ENCODE measurements at regions not wholly inside any gene's neighbourhood (a gene's known extent, or its start where the extent isn't known, plus 50 kb on each side); places are given as distances from the start of the nearest gene placed in this dataset.
"Not testable (repeated sequence)": the region's sequence is repeated elsewhere in the genome, so short reads cannot be mapped to it uniquely, and the experiment has no call there.

DNA sequence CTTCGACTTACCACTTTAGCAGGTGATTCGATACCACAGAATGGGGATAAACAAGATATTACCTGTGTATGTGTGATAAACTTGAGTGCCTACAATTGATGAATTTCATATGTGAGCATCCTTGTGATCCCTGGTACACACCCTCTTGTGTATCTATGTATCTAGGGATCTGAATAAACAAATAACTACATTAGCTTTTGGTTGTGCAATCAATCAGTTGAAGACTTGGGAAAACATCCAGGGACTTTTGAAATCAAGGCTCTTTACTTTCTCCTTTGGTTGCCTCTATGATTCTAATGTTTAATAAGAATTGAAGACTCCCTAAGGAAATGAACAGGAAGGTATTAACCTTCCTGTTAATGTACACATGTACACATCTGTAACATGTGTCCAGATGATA lies 97.3 kb upstream of the DCC start:
- no peak for DNase-seq (ENCODE audit: low read depth in 3 of 3, low spot score in 1 of 3)

DNA sequence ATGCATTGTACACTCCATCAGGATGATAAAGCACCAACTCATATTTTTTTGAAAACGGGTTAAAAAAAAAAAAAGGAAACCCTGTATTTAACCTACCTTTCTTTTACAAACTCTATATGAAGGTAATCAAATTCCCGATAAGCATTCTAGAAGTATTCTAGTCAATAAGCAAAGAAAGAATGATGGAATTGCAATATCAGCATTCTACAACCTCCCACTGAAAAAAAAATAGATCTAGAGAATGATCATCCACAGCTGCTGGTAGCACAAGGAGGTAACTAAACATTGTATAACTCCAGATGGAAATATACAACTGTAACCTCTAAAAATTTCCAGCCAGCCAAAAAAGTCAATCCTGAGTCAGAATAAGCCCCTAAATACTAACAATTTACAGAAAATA lies 95.3 kb upstream of the DCC start:
- DNase-seq (ENCODE audit: low read depth in 3 of 3, low spot score in 1 of 3) = no peak

DNA sequence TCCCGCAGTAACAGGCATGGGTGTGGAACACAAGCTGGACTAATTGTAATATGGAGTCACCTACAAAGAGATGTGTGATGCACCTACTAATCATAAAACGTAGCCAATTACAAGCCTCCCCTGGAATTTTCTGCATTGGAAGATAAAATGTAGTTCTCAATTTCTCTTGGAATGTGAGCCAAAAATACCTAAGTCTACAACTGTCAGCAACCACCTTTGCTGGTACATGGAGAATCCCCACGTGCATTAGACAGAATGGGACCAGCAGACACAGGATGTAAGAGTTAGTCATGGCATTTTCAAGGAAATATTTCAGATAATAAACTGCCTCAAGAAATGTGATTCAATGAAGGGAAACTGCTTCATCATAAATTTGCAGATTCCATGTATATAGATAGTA lies 85.6 kb upstream of the DCC start:
- no peak for DNase-seq (ENCODE audit: low read depth in 3 of 3, low spot score in 1 of 3)

DNA sequence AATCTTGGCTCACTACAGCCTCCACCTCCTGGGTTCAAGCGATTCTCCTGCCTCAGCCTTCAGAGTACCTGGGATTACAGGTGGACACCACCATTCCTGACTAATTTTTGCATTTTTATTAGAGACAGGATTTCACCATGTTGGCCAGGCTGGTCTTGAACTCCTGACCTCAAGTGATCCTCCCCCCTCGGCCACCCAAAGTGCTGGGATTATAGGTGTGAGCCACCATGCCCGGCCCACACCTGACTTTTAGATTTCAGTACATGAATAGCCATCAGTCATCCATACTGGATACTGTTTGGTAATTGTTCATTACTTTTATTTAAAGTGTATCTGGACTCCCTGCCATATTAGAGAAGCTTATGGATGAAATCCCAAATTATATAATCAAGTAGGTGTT lies 82.6 kb upstream of the DCC start:
- not testable (repeated sequence) for DNase-seq (ENCODE audit: low read depth in 3 of 3, low spot score in 1 of 3)

DNA sequence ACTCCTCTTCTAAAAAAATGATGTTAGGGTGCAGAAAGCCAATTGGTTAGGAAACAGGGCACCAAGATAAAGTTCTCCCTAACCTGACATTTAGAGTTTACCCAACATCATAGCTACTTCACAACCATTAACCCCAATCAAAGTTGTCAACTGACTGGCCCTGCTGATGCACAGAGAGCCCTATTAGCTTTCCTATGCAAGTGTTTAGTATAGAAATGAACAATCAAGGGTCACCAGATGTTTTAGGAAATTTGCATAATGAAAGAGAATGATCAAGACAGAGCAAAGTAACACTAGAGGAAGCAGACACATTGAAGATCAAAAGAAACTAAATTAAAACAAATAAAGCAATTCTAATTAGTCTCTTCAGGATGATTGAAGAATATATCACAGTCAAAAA lies 64.2 kb upstream of the DCC start:
- DNase-seq (ENCODE audit: low read depth in 3 of 3, low spot score in 1 of 3) = no peak

DNA sequence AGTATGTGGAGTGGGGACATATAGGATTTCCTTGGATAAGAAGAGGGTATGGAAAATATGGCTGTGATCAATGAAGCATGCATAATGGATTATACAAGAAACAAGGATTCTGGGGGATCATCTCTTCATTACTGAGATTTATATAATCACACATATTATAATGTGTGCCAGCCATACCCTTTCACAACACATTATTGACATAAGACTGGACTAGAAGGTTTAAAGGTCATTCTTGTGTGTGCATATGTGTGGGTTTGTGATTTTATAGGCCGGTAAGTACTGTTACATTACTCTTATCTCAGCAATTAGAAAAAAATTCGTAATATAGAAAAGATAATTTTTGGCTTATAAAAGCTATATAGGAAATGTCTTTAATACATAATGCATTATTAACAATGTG lies 62.2 kb upstream of the DCC start:
- no peak for DNase-seq (ENCODE audit: low read depth in 3 of 3, low spot score in 1 of 3)

DNA sequence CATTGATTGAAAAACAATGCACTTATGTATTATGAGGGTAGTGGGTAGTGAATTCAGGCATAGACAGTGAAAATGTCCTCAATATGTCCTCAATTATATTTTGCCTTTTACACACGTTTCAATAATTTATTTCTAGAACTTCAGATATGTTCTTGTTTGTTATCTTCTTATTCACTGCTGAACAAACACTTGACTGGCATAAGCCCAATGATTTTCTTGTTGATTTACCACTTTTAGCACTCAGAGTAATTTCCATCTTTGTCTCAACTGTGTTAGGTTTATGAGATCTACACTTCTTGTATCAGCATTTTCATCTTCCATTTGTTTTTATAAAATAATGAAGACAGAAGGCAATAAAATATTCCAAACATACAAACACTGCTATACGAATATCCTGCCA lies 61.8 kb upstream of the DCC start:
- DNase-seq (ENCODE audit: low read depth in 3 of 3, low spot score in 1 of 3) = no peak

DNA sequence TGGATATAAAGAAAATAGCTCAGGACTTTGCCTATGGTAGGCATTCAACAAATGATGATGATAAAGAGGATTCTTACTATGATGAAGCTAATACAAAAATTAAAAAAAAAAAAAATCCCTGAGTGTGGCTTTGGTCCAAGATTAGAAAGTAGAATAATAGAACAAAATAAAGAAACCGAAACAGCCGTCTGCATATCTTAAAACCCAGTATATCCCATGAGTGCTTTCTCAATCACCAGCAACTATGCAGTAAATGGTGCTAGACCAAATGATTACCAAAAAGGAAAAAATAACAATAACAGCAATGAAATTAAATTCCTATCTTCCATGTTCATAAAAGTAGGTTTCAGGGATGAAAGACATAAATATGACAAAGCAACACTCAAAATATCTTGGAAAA lies 59.3 kb upstream of the DCC start:
- DNase-seq (ENCODE audit: low read depth in 3 of 3, low spot score in 1 of 3) = no peak

DNA sequence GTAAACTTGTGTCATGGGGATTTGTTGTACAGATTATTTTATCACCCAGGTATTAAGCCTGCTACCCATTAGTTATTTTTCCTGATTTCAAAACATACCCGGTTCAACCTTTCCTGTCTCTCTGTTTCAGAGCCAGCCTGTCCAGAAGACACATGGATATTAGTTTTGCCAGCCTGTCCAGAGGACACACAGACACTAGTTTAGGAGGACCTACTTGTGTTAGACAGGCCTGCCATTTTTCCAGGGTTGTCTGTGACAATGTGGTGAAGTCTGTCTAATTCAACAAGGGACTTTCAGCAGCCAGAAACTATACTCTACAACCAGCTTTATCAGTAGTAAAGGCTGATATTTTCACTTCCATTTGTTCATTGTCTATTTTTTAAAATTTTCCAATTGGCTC lies 56.1 kb upstream of the DCC start:
- no peak for DNase-seq (ENCODE audit: low read depth in 3 of 3, low spot score in 1 of 3)

DNA sequence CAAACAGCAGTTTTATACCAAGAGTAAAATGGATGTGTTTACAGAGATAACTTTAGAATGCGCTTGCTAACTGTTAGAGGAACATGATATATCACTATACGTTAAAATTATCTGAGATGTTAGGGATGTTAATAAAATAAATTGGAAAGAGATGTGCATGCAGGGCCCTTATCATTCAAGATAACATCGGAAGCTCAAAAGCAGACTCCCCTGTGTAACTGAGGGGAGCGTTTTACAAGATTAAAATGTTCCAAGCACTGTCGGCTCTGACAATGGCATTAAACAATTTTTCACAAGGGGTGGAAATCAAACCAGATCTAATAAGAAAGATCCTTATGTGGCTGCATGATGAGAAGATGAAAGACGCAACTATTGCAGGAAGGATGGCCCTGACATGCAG lies 53.3 kb upstream of the DCC start:
- no peak for DNase-seq (ENCODE audit: low read depth in 3 of 3, low spot score in 1 of 3)

DNA sequence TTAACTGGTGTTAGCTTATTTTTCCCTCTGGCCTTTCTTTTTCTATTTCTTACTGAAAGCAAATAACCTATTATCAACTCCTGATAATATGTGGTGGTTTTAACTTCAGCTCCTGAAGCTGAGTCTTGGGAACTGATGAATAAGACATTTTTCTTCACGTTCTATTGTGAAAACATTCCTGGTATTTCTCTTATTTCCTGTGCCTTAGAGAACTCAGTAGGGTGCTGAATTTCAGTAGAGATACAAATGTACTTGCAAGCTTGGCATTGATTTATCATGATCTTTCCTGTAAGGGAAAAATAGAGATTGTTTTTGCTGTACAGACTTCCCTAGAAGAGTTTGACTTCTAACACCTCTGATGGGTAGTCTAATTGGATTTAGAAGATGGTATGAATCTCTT lies 52.8 kb upstream of the DCC start:
- DNase-seq (ENCODE audit: low read depth in 3 of 3, low spot score in 1 of 3) = no peak

DNA sequence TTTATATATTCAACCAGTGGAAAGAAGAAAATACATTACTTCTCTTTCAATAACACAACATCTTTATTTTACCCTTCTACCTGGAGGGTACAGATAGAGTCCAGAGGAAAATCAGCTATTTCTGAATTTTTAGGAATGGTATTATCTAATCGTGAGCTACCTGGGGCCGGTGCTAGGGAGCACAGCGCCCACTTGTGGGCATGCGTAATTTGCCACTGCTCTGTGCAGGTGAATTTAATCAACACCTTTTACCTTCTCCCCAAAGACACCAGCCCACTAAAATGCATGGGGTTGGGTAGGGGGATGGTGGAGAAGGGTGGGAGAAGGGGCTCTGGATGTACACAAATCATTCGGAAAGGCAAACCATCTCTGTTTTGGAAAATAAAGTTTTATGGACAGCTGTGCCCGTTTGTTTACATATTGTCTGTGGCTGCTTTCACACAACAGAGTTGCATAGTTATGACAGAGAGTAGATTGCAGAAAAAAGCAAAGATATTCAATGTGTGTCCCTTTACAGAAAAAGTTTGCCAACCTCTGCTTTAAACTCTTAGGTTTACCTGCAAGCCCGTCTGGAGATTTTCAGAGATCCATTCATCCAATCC lies 51.5 kb upstream of the DCC start:
- no peak for DNase-seq (ENCODE audit: low read depth in 3 of 3, low spot score in 1 of 3)

DNA sequence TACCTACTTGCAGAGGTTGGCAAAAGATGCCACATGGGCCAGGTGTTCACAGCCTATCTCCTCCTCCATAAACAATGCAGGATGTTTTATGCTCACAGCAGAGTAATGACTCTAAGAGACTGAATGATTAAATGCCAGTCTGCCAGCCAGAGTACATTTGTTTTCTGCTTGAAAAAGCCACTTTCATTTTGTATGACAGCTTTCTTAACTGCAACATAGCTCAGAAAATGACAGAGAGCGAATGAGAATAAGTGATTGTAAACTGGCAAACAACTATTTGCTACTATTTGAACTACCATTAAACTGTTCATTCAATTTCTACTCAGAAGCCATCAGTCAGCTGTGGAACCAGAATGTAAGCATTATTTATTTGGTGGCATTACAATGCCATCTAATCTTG lies 50.6 kb upstream of the DCC start:
- no peak for DNase-seq (ENCODE audit: low read depth in 3 of 3, low spot score in 1 of 3)
